ENCODE measurements at regions not wholly inside any gene's neighbourhood (a gene's known extent, or its start where the extent isn't known, plus 50 kb on each side); places are given as distances from the start of the nearest gene placed in this dataset.

DNA sequence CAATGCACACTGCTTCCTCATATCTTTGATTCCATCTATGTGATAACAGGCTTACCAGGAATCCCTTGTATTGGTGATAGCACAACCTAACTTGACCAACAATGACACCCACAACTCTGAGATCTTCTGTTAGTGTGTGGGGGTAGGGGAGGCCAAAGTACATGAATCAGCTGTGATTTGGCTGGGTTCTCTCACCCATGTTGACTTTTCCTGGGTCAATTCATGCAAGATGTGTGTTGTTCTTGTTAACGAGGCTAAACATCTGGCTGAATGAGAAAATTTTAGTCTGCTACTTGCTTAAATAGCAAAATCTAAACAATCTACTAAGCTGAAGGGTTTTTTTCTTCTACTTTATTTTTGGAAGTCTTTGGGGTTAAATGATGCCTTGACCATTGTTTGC is 341.2 kb upstream of the SLC14A2 start (continued):
- TF ChIP-seq, protein P1, sequence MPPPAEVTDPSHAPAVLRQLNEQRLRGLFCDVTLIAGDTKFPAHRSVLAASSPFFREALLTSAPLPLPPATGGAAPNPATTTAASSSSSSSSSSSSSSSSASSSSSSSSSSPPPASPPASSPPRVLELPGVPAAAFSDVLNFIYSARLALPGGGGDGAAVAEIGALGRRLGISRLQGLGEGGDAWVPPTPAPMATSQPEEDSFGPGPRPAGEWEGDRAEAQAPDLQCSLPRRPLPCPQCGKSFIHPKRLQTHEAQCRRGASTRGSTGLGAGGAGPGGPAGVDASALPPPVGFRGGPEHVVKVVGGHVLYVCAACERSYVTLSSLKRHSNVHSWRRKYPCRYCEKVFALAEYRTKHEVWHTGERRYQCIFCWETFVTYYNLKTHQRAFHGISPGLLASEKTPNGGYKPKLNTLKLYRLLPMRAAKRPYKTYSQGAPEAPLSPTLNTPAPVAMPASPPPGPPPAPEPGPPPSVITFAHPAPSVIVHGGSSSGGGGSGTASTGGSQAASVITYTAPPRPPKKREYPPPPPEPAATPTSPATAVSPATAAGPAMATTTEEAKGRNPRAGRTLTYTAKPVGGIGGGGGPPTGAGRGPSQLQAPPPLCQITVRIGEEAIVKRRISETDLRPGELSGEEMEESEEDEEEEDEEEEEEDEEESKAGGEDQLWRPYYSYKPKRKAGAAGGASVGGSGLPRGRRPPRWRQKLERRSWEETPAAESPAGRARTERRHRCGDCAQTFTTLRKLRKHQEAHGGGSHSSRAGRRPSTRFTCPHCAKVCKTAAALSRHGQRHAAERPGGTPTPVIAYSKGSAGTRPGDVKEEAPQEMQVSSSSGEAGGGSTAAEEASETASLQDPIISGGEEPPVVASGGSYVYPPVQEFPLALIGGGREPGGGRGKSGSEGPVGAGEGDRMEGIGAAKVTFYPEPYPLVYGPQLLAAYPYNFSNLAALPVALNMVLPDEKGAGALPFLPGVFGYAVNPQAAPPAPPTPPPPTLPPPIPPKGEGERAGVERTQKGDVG (CRISPR knock-in tag; IDR thresholded peaks at IDR 0.05), result no peak
- no peak for TF ChIP-seq FOXM1 (IDR thresholded peaks at IDR 0.05; ENCODE audit: low read depth, low read length)

DNA sequence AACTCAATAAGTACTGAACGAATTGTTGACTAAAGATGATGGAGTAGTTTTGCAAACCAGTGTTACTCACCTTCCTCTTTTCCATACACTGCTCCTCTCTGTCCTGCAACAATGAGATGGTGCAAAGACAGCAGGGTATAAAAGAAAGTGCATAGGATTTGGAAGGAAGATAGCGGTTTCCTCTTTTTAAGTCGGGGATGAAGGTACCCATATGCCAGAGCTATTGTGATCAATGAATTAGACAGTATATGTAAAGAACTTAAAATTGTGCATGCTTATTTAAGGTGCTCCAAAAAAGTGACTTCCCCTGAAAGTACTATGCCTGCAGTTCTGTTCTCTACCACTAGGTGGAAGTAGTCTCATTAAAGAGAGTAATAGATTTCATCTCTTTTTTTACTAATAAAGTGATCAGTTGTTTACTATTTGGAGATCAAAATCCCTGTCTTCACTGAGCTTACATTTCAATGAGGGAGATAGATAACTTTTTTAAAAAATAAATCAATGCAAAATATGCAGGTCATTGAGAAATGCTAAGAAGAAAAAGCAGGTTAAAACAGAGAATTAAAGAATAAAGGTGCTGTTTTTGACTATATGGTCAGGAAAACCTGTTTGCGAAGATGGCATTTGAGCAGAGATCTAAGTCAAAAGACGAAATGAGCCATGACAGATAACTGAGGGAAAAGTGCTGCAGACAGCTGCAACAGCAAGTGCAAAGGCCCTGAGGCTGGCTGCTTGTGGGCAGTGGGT is 339.7 kb upstream of the SLC14A2 start:
- no TSS peak for BruUV-seq (replicated peaks)
- intact Hi-C loops (cut with micrococcal nuclease; ENCODE audit: unreplicated experiment) (loop anchor here (2.0 kb wide), 1 partner anchor 111 kb away; no protein-coding TSS in a partner anchor), in situ Hi-C loops (cut with MboI) (no loop called here)
- ATAC-seq (no peak), DNase-seq (ENCODE audit: low read depth, low spot score) (no peak), FAIRE-seq (peak; percentile 75)
- ChIA-PET SMC1A (ENCODE audit: uncharacterized antibody, unreplicated experiment) (interaction anchor here (0.6 to 2.3 kb wide), 2 partner anchors 110 to 114 kb away, joined by 3 to 6 read pairs; no protein-coding TSS in a partner anchor), RAD21 (ENCODE audit: unreplicated experiment) (no interaction called here), CTCF (interaction anchor here (0.6 to 7.2 kb wide), 17 partner anchors 9 to 697 kb away, joined by 3 to 78 read pairs (median 4); no protein-coding TSS in a partner anchor), POLR2A (no interaction called here)
- H3K4me3 ChIP-seq, result no peak overlapping the region
- H3K9ac ChIP-seq (ENCODE audit: control insufficient read depth, insufficient read depth, low read length), result no peak overlapping the region
- no peaks in the 10 kb centered on the region for H3K9me3 ChIP-seq (replicated peaks; ENCODE audit: control insufficient read depth, insufficient read depth, low read length)
- peak; percentile 40; the same call in 1 of the 2 replicates for TF ChIP-seq SMC3 (IDR thresholded peaks at IDR 0.05; ENCODE audit: borderline replicate concordance, low read length)
- TF ChIP-seq RAD21 (IDR thresholded peaks at IDR 0.05; ENCODE audit: insufficient read depth, low read depth, low read length), result peak; percentile 39
- TF ChIP-seq, protein P2, sequence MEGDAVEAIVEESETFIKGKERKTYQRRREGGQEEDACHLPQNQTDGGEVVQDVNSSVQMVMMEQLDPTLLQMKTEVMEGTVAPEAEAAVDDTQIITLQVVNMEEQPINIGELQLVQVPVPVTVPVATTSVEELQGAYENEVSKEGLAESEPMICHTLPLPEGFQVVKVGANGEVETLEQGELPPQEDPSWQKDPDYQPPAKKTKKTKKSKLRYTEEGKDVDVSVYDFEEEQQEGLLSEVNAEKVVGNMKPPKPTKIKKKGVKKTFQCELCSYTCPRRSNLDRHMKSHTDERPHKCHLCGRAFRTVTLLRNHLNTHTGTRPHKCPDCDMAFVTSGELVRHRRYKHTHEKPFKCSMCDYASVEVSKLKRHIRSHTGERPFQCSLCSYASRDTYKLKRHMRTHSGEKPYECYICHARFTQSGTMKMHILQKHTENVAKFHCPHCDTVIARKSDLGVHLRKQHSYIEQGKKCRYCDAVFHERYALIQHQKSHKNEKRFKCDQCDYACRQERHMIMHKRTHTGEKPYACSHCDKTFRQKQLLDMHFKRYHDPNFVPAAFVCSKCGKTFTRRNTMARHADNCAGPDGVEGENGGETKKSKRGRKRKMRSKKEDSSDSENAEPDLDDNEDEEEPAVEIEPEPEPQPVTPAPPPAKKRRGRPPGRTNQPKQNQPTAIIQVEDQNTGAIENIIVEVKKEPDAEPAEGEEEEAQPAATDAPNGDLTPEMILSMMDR (IDR thresholded peaks at IDR 0.05 in 2 of 3, conservative IDR thresholded peaks at IDR 0.05 in 1 of 3; ENCODE audit: control insufficient read depth in 2 of 3, extremely low read depth in 1 of 3, insufficient read depth in 1 of 3, low read depth in 3 of 3, low read length in 3 of 3), result peak; percentile 50 to 76 (median 73)
- TF ChIP-seq, protein P3, sequence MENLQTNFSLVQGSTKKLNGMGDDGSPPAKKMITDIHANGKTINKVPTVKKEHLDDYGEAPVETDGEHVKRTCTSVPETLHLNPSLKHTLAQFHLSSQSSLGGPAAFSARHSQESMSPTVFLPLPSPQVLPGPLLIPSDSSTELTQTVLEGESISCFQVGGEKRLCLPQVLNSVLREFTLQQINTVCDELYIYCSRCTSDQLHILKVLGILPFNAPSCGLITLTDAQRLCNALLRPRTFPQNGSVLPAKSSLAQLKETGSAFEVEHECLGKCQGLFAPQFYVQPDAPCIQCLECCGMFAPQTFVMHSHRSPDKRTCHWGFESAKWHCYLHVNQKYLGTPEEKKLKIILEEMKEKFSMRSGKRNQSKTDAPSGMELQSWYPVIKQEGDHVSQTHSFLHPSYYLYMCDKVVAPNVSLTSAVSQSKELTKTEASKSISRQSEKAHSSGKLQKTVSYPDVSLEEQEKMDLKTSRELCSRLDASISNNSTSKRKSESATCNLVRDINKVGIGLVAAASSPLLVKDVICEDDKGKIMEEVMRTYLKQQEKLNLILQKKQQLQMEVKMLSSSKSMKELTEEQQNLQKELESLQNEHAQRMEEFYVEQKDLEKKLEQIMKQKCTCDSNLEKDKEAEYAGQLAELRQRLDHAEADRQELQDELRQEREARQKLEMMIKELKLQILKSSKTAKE (IDR thresholded peaks at IDR 0.05; ENCODE audit: low read depth, poor library complexity, severe bottlenecking), result no peak
- WGBS (ENCODE audit: insufficient coverage, insufficient replicate concordance, low lambda C conversion rate, missing lambda C conversion rate), result 15% methylated on average over 5 of the region's 5 CpGs
- no peaks in the 10 kb centered on the region; a peak in 3 of 4 replicates for H3K27me3 ChIP-seq (replicated peaks in 1 of 2; ENCODE audit: control insufficient read depth in 2 of 2, insufficient read depth in 2 of 2, low read length in 1 of 2)
- no peaks in the 10 kb centered on the region for H4K20me1 ChIP-seq (ENCODE audit: control insufficient read depth, insufficient read depth)
- H3K27ac ChIP-seq (ENCODE audit: control insufficient read depth, insufficient read depth), result no peak overlapping the region
- no peaks in the 10 kb centered on the region for H3K36me3 ChIP-seq (ENCODE audit: control insufficient read depth in 2 of 2, insufficient read depth in 2 of 2, low read length in 1 of 2)
- H3K79me2 ChIP-seq (ENCODE audit: control insufficient read depth, insufficient read depth, low read length), result no peaks in the 10 kb centered on the region
- H2AFZ ChIP-seq (ENCODE audit: control insufficient read depth, low read depth, low read length), result no peak overlapping the region
- H3K4me2 ChIP-seq (ENCODE audit: control insufficient read depth, insufficient read depth), result no peak overlapping the region
- H3K4me1 ChIP-seq (ENCODE audit: control insufficient read depth, insufficient read depth, low read length), result no peaks in the 10 kb centered on the region

Measured in GM12878 (cell line).